Adrenal gland (tissue), 9 donors: ENCODE measurements at regions not wholly inside any gene's neighbourhood (a gene's known extent, or its start where the extent isn't known, plus 50 kb on each side); places are given as distances from the start of the nearest gene placed in this dataset.
"Not testable (repeated sequence)": the region's sequence is repeated elsewhere in the genome, so short reads cannot be mapped to it uniquely, and the experiment has no call there.

ENCODE experiments used
- DNase-seq, 7 donors: peaks; one replicate each; pipeline ENCODE4 v3.0.0-alpha.2; 2019 to 2020
- H3K27ac ChIP-seq, 5 donors: fragments of 200-600 bp; sonication (generic) in 4 of 5; 1 replicate in 3 of 5; 2 replicates in 2 of 5; pipeline versions ENCODE4 v1.5.1 to v1.8.0; 2016 to 2020; ENCODE audit warnings: mild to moderate bottlenecking in 1 of 5
- H3K27me3 ChIP-seq: fragments of 200-600 bp; 2 replicates; pipeline ENCODE4 v1.8.0; 2021
- H3K36me3 ChIP-seq, 2 donors: fragments of 200-600 bp; replicated peaks in 1 of 2; 1 replicate in 1 of 2; 2 replicates in 1 of 2; pipeline versions ENCODE4 v1.5.1 to v1.8.0; 2018 to 2022
- H3K4me1 ChIP-seq, 2 donors: fragments of 200-600 bp; replicated peaks in 1 of 2; 1 replicate in 1 of 2; 2 replicates in 1 of 2; pipeline versions ENCODE4 v1.5.1 to v1.8.0; 2018 to 2021
- H3K4me3 ChIP-seq, 4 donors: fragments of 200-600 bp; sonication (generic) in 3 of 4; one replicate each; pipeline ENCODE4 v1.5.1; 2016 to 2018
- H3K9me3 ChIP-seq, 3 donors: fragments of 200-600 bp; sonication (generic) in 1 of 3; replicated peaks in 1 of 3; 1 replicate in 2 of 3; 2 replicates in 1 of 3; pipeline versions ENCODE4 v1.5.1 to v1.8.0; 2016 to 2021
- CTCF ChIP-seq, 6 experiments: fragments of 450-650 bp in 4 of 6; fragments of 200-600 bp in 2 of 6; sonication (generic) in 1 of 6; IDR thresholded peaks; 1 replicate in 5 of 6; 2 replicates in 1 of 6; pipeline versions ENCODE4 v1.5.1 to v1.8.0; 2016 to 2021; ENCODE audit warnings: antibody characterized with exemption in 6 of 6, mild to moderate bottlenecking in 2 of 6, moderate library complexity in 1 of 6
- POLR2A ChIP-seq, 2 donors: fragments of 450-650 bp; IDR thresholded peaks; one replicate each; pipeline ENCODE4 v1.6.1; 2017; ENCODE audit warnings: antibody characterized with exemption in 2 of 2, mild to moderate bottlenecking in 2 of 2, moderate library complexity in 1 of 2
- WGBS, 4 donors: extraction: QIAGEN DNeasy Blood & Tissue Kit in 2 of 4; methylation state at CpG; one replicate each; pipeline versions ENCODE4 v1.1.5 to v1.1.7; 2013 to 2017; 5-methylcytosine and 5-hydroxymethylcytosine counted together
- intact Hi-C, 2 donors: fragments of 100-400 bp; cut with DNase I; formaldehyde crosslinking; loops; one replicate each; pipeline versions ENCODE4 v1.14.1 to v1.15.0; 2022 to 2023
- donor health status: healthy with polysubstance abuse.
- donor health status: Bipolar disorder and iron deficiency.
- donor health status: DM: yes; HTN: yes; CAD: no.
- donor health status: DM: no; HTN: no; CAD: no.
- donor health status: DM: no; HTN: no; CAD: no.

- no peak overlapping the region for H3K4me3 ChIP-seq
- no peaks in the 10 kb centered on the region for H3K36me3 ChIP-seq
- intact Hi-C loops = no loop called here
- no peak for DNase-seq
- TF ChIP-seq CTCF (IDR thresholded peaks at IDR 0.05) = no peak
- no peak for TF ChIP-seq POLR2A (IDR thresholded peaks at IDR 0.05)
- no peaks in the 10 kb centered on the region for H3K27me3 ChIP-seq
- H3K27ac ChIP-seq = peak overlapping the region in 3 of 5 donors; percentile 24 to 85 (median 45)
- 61 to 71% (median 69%) methylated on average over 3 of the region's 3 CpGs for WGBS, 4 donors
- no peaks in the 10 kb centered on the region for H3K9me3 ChIP-seq
- peaks cover 16 to 36% of the 10 kb centered on the region in 2 donors for H3K4me1 ChIP-seq
These were observed 265.9 kb upstream of the ETAA1 start for GRCh38 chr2:67131257-67131609.

- 70 to 79% (median 72%) methylated on average over 2 of the region's 2 CpGs for WGBS, 4 donors
- H3K27me3 ChIP-seq, intact Hi-C loops, H3K36me3 ChIP-seq, H3K9me3 ChIP-seq, DNase-seq, H3K27ac ChIP-seq, H3K4me3 ChIP-seq: not testable (repeated sequence)
- H3K4me1 ChIP-seq = peaks cover 16 to 36% of the 10 kb centered on the region in 2 donors
These were observed 264.6 kb upstream of the ETAA1 start for GRCh38 chr2:67132441-67132940.

DNA sequence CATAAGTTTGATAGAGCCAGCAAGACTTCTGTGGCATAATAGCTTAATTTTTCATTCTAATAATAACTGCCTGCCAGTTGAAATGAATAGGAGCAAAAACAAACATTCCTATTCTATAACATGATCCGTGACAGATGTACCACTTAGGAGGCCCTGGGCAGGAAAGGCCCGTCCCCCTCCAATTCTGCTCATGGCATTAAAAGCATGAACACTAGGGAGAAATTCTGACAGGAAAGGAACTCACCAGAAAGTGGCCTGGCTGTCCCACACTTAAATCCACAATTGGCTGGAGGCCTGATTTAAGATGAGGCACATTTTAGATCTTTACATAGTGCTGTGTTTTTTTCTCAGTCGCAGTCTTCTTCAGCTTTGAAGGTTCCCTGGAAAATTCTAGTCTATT lies 261.9 kb upstream of the ETAA1 start:
- no peak for DNase-seq
- Histone ChIP-seq H3K9me3 (no peaks in the 10 kb centered on the region), H3K4me1 (peaks cover 10 to 13% of the 10 kb centered on the region in 2 donors), H3K27ac (no peak overlapping the region), H3K36me3 (no peaks in the 10 kb centered on the region), H3K4me3 (no peak overlapping the region), H3K27me3 (no peaks in the 10 kb centered on the region)
- WGBS, 4 donors = 71 to 83% (median 80%) methylated on average over 3 of the region's 3 CpGs
- TF ChIP-seq POLR2A (IDR thresholded peaks at IDR 0.05) (no peak), CTCF (IDR thresholded peaks at IDR 0.05) (no peak)
- intact Hi-C loops = no loop called here

DNA sequence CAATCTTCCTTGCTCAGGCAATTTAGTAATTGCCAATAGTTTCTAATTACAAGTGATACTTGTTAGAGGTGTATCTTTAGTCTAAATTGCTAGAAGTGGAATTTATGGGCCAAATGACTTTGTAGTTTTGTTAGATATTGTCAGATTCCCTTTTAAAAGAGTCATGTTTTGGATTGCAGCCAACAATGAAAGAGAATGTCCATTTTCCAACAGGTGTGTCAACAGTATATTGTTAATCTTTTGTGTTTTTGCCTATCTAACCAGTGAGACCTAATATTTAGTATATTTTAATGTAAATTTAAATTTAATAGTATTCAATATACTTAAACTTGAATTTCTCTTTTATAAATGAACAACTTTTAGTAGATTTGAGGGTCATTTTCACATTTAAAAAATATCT lies 259.4 kb upstream of the ETAA1 start:
- Histone ChIP-seq H3K27me3 (no peaks in the 10 kb centered on the region), H3K27ac (no peak overlapping the region), H3K9me3 (no peaks in the 10 kb centered on the region), H3K4me3 (no peak overlapping the region), H3K4me1 (no peaks in the 10 kb centered on the region), H3K36me3 (no peaks in the 10 kb centered on the region)
- intact Hi-C loops = no loop called here
- TF ChIP-seq POLR2A (IDR thresholded peaks at IDR 0.05) (no peak), CTCF (IDR thresholded peaks at IDR 0.05) (no peak)
- no peak for DNase-seq

DNA sequence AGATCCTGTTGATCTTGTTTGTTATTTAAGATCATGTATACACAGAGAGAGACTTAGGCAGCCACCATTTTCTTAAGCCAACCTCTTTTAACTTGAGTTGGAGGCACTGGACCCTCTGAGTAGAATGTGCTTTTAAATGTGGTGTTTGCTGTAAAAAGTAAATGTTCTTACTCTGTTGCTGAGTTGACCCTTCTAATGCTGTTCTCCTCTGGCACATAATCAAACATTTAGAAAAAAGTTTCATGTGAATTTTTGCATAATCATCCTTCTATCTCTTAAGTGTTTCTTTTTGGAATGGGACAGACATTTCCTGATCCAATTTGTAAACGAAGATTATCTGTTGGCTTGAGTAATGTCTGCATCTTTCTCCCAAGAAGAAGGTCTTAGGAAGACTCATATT lies 255.1 kb upstream of the ETAA1 start:
- Histone ChIP-seq H3K27me3 (no peaks in the 10 kb centered on the region), H3K4me3 (no peak overlapping the region), H3K9me3 (no peaks in the 10 kb centered on the region), H3K27ac (no peak overlapping the region), H3K36me3 (no peaks in the 10 kb centered on the region), H3K4me1 (no peaks in the 10 kb centered on the region)
- intact Hi-C loops = no loop called here
- no peak for TF ChIP-seq CTCF (IDR thresholded peaks at IDR 0.05)
- TF ChIP-seq POLR2A (IDR thresholded peaks at IDR 0.05) = no peak
- DNase-seq = no peak
- 16 to 39% (median 27%) methylated on average over 1 of the region's 1 CpG for WGBS, 4 donors
